NCI-H146 (cell line): ENCODE measurements at regions not wholly inside any gene's neighbourhood (a gene's known extent, or its start where the extent isn't known, plus 50 kb on each side); places are given as distances from the start of the nearest gene placed in this dataset.

Source experiments
- DNase-seq: peaks from one replicate; lab custom pipeline; 2025; lab: John Stamatoyannopoulos, UW

GRCh38 chr17:33647956-33648355 lies 354.9 kb upstream of the ASIC2 start:
- DNase-seq, result no peak

DNA sequence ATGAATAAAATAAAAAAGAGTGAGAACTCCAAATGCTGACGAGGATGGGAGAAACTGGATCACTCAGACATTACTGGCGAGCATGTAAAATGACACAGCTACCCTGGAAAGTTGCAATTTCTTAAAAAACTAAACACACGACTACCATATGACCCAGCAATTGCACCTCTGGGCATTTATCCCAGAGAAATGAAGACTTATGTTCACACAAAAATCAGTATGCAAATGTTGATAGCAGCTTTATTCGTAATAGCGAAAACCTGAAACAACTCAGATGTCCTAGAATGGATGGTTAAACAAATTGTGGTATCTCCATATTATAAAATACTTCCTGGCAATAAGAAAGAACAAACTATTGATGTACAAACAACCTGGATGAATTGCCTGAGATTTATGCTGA lies 357.2 kb upstream of the ASIC2 start:
- DNase-seq, result no peak

GRCh38 chr17:33651686-33652085 lies 358.6 kb upstream of the ASIC2 start:
- no peak for DNase-seq

DNA sequence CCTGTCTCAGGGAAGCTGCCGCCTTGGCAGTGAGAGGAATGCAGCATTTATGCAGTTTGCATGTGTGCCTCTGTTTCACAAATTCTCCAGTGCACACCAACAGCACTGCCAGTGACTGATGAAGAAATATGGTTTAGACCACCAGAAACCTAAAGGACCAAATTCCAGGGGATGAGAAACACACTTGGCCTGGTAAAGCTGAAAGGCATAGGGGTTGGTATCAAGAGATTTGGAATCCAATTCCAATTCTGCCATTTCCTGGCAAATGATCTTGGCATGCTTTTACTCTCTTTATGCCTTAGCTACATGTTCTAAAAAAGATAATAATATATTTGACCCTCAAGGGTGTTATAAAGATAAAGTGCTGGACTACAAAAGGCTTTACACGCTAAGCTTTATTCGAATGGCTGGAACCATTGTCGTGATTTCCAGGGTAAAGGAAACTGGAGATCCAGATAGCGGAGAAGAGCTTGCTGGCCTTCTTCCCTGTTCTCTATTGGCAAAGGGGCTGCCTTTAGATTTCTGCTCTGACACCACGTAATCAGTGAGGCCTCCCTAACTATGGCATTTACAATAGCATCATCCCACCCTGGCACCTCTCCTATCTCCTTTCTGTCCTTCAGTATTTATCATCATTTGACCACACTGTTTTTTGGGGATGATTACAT lies 359.8 kb upstream of the ASIC2 start:
- no peak for DNase-seq

- DNase-seq, result no peak
These were observed 360.3 kb upstream of the ASIC2 start for GRCh38 chr17:33653399-33653788.

- DNase-seq, result no peak
These were observed 364.1 kb upstream of the ASIC2 start for GRCh38 chr17:33657181-33657580.

DNA sequence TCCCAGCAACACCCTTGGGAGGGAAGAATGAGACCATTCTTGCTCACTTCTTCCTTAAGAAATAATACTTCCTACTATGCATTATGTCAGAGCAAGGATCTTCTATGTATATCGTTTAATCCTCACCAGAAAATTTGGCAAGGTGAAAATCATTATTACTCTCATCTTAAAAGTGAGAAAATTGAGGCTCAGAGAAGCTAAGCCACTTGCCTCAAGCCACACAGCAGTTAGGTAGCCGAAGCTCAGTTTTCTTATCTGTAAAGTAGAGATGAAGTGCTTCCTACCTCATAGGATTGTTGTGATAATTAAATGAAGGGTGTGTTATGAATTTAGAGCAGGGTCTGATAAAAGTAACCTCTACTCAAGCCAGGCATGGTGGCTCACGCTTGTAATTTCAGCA lies 368.9 kb upstream of the ASIC2 start:
- no peak for DNase-seq

GRCh38 chr17:33664116-33664840 lies 371.2 kb upstream of the ASIC2 start:
- no peak for DNase-seq

DNA sequence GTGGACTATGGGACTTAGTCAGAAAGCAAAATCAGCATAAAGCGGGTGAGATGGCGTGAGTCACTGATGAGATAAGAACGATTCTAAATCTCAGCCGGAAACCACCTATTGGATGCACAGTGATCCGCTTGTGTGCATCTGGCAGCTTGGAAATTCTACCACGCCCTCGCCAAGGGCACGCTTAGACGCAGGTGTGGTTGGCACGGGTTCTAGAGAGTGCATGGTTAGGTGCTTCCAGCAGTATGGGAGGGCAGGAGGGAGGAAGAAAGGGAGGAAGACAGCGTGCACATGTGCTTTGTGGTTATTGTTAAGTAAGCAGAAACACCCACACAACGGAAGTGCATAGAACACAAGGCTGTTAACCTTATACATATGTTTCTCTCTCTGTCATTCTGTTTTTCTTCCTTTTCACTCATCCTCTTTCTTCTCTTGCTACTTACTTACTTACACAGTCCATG lies 374.0 kb upstream of the ASIC2 start:
- no peak for DNase-seq

GRCh38 chr17:33667671-33668070 lies 374.6 kb upstream of the ASIC2 start:
- no peak for DNase-seq

DNA sequence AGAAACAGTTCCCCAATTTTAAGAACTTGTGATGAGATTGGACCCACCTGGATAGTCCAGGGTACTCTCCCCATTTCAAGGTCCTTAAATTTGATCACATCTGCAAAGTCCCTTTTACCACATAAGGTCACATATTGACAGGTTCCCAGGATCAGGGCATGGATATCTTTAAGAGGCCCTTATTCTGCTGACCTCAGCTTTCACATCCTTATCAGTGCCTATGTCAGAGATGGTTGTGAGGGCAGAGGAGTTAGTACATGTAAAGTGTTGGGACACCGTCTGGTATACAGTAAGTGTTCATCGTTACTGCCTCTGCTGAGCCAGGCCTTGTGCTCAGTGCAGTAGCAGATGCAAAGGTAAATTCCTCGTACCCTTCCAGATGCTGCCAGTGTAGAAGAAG lies 375.4 kb upstream of the ASIC2 start:
- DNase-seq, result no peak

DNA sequence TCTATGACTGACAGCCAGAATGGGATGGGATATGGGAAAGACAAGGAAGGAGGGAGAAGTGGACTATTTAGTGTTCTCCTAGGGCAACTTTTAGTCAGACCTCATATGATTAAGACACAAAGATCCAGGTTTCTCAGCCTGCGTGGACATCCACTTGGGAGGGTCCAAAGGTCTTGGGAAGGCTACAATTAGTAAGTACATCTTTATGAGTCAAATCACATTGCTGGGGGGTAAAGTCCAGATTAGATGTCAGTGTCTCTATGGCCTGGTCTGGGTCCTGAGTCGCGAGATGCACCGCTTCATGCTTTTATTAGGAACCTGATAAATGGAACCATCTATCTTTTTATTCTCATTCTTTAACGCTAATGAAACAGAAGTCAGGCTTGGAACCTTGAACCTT lies 378.4 kb upstream of the ASIC2 start:
- DNase-seq, result no peak

- DNase-seq, result no peak
These were observed 381.6 kb upstream of the ASIC2 start for GRCh38 chr17:33674685-33675084.

GRCh38 chr17:33676444-33676843 lies 383.3 kb upstream of the ASIC2 start:
- no peak for DNase-seq

DNA sequence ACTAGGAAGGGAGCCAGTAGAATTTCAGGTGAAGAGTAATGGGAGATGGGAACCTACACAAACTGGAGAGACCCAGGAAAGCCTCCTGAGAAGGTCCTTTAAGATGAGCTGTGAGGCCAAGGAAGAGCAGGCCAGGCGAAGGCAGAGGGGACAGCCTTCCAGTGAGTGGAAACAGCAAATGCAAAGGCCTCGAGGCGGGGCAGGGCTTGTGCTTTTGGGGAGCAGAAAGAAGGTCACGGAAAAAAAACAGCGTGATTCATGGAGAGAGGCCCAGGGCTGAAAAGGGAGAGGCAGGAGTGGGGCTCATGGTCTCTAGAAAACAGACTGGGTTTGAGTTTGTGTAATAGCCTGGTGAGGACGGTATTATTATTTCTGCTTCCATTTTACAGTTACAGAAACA lies 386.5 kb upstream of the ASIC2 start:
- DNase-seq, result no peak

DNA sequence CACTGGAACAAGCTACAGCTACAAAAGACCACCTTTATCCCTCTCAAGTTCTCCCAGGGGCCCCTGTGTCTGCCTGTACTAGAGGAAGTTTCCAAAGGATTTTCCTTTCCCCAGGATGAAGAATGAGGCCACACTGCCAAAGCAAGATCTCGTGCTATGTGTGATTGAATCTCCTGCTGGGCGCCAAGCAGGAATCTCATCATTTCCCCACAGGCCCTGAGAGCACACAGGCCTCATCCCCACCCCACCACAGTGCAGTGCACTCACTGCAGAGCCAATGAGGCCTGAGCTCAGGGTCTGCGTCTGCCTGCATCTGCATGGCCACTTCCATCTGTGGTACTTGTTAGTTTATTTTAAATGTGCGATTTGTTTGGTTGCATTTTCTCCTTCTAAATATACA lies 387.4 kb upstream of the ASIC2 start:
- DNase-seq, result no peak

DNA sequence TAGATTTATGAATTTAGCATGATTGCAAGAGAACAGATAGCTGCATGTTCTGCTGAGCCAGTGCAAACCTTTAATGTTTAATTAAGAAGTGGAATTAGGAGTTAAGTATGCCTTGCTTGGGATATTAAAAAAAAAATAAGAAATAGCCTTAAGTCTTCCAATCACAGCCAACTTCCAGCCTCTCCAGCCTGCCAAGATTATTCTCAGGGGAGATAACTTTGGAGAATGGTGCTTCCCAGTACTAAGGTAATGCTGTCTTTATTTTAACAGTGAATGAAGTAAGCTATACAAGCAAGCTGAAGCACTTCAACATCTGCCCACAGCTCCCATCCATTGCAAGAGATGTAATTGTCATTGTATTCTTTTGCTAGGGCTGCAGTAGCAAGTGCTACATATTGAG lies 389.5 kb upstream of the ASIC2 start:
- no peak for DNase-seq

GRCh38 chr17:33684735-33685134 lies 391.6 kb upstream of the ASIC2 start:
- no peak for DNase-seq

DNA sequence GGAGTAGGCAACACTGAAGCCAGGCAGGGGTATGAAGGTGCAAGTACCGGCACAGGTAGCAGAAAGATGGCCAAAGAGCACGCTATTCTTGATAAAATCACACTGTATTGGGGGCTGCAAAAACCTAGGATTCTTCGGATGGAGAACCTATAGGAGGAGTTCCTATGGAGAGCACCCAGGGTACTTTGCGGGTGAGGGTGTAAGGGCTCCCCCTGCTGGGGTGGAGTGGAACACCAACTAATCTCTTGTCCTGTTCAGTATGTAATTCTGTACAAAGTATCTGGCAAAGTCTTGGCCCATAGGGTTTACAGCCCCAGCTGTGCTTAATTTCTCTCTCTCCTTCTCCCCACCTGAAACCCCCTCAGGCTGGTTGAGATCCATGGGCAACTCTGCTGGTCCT lies 393.1 kb upstream of the ASIC2 start:
- no peak for DNase-seq

GRCh38 chr17:33687831-33688230 lies 394.7 kb upstream of the ASIC2 start:
- DNase-seq, result no peak

DNA sequence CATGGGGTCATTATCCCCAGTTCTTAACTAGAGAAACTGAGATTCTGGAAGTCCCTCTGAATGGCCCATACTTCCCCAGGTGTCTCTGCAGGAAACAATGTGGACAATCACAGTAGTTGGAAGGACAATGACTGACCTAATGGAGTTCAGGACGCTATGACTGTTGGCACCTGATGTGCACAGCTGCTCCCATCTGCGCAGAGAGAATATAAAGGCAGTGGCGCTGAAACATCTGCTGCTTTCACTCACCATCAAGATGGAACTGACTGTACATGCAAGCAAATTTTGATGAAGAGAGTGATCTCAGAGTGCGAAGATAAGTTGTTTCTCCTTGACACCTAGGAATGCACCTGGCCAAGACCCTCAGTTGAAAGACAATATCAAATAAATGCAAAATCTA lies 395.7 kb upstream of the ASIC2 start:
- DNase-seq, result no peak

DNA sequence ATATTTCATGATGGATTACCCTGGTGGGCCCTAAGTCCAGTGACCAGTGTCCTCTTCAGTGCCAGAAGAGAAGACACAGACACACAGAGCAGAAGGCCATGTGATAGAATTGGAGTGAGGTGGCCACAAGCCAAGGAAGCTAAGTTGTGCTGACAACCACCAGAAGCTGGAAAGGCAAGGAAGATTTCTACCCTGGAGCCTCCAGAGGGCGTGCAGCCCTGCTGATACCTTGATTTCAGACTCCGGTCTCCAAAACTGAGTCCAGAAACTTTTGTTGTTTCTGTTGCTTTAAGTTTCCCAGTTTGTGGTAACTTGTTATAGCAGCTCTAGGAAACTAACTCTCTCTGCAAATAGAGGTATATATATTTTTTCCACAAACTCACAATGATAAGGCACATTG lies 396.6 kb upstream of the ASIC2 start:
- DNase-seq, result no peak

DNA sequence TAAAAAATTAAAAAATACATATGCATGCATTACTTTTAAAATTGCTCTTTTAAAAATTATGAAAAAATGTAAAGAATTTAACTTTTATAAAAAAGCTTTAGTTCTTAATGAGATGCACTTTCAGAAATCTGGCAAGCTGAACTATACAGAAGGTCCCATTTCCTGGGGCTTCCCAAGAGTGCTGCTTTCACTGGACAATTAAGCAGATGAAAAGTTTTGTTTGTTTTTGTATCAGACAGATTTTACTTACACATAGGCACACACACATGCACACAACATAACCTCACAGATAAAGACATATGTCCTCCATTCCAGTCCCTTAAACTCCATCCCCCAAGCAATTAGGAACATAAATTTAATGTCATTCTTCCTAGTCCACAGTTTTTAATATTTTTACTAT lies 402.3 kb upstream of the ASIC2 start:
- DNase-seq, result no peak

DNA sequence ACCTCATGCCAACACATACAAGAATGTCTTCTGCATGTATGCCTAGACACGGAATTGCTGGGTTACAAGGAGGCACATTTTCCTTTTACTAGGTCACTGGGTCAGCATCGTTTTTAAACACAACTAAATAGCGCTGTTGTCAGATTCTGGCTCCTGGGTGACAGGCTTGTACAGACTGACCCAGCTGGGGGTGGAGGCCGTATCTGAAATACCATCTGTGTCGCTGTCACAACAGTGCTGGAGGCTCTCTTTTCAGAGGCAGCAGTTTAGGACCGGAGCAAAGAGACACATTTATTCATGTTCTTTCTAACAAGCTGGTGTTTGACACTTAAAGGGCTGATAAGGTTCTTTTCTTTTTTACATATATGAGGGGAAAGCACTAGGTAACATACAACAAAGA lies 403.0 kb upstream of the ASIC2 start:
- DNase-seq, result no peak
